ENCODE measurements at regions not wholly inside any gene's neighbourhood (a gene's known extent, or its start where the extent isn't known, plus 50 kb on each side); places are given as distances from the start of the nearest gene placed in this dataset.

GRCh38 chr2:234754126-234754525, 197.7 kb upstream of the SH3BP4 start:
- TF ChIP-seq, protein P1, sequence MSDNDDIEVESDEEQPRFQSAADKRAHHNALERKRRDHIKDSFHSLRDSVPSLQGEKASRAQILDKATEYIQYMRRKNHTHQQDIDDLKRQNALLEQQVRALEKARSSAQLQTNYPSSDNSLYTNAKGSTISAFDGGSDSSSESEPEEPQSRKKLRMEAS (IDR thresholded peaks at IDR 0.05) = peak; percentile 18; the same call in 1 of the 2 replicates
- TF ChIP-seq TEAD4 (IDR thresholded peaks at IDR 0.05) (peak; percentile 32; the same call in 1 of the 2 replicates), YY1 (IDR thresholded peaks at IDR 0.05; ENCODE audit: low read depth) (no peak), TCF12 (IDR thresholded peaks at IDR 0.05; ENCODE audit: low read depth) (no peak)

- TF ChIP-seq NFIC (IDR thresholded peaks at IDR 0.05) (no peak), TCF12 (IDR thresholded peaks at IDR 0.05; ENCODE audit: low read depth) (no peak), CEBPB (IDR thresholded peaks at IDR 0.05) (no peak), ZBTB7A (IDR thresholded peaks at IDR 0.05; ENCODE audit: low read depth) (no peak)
Measured at GRCh38 chr2:234753701-234754100, 198.1 kb upstream of the SH3BP4 start.

GRCh38 chr2:234752966-234753365, 198.9 kb upstream of the SH3BP4 start:
- no peak for TF ChIP-seq NFIC (IDR thresholded peaks at IDR 0.05)
- no peak for TF ChIP-seq CEBPB (IDR thresholded peaks at IDR 0.05)
- TF ChIP-seq TCF12 (IDR thresholded peaks at IDR 0.05; ENCODE audit: low read depth) = no peak
- TF ChIP-seq RAD21 (IDR thresholded peaks at IDR 0.05; ENCODE audit: low read depth) = no peak
- TF ChIP-seq FOXM1 (IDR thresholded peaks at IDR 0.05; ENCODE audit: borderline replicate concordance, low read depth) = no peak
- no peak for TF ChIP-seq USF1 (IDR thresholded peaks at IDR 0.05)
- TF ChIP-seq, protein P2, sequence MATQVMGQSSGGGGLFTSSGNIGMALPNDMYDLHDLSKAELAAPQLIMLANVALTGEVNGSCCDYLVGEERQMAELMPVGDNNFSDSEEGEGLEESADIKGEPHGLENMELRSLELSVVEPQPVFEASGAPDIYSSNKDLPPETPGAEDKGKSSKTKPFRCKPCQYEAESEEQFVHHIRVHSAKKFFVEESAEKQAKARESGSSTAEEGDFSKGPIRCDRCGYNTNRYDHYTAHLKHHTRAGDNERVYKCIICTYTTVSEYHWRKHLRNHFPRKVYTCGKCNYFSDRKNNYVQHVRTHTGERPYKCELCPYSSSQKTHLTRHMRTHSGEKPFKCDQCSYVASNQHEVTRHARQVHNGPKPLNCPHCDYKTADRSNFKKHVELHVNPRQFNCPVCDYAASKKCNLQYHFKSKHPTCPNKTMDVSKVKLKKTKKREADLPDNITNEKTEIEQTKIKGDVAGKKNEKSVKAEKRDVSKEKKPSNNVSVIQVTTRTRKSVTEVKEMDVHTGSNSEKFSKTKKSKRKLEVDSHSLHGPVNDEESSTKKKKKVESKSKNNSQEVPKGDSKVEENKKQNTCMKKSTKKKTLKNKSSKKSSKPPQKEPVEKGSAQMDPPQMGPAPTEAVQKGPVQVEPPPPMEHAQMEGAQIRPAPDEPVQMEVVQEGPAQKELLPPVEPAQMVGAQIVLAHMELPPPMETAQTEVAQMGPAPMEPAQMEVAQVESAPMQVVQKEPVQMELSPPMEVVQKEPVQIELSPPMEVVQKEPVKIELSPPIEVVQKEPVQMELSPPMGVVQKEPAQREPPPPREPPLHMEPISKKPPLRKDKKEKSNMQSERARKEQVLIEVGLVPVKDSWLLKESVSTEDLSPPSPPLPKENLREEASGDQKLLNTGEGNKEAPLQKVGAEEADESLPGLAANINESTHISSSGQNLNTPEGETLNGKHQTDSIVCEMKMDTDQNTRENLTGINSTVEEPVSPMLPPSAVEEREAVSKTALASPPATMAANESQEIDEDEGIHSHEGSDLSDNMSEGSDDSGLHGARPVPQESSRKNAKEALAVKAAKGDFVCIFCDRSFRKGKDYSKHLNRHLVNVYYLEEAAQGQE (IDR thresholded peaks at IDR 0.05; ENCODE audit: low read depth) = no peak

DNA sequence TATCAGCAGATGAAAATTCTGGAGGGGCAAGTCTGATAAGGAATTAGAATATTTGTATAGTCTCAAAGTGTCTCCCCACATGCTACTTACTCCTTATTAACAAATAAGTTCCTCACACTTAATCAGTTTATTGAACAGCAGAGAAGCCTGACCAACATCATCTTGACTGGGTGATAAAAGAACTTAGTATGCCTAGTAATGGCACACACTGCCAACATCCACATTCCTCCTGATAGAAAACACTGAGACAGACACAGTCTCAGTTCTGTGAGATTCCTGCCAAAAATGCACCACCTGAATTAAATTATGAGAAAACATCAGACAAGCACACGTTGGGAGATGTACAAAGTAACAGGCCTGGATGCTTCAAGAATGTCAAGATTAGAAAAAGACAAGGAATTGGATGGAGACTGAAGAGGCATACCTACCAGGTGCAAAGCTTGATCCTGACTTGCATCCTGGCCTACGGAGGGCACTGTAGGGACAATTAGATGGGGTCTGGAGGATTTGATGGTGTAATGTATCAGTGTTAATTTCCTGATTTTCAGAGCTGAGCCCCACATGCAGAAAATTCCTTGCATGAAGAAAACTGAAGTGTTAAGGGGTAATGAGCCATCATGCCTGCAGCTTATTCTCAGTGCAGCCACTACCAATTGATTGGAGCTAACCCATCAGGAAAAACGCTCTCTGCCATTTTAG, 200.4 kb upstream of the SH3BP4 start:
- TF ChIP-seq RAD21 (IDR thresholded peaks at IDR 0.05; ENCODE audit: low read depth) (peak; percentile 45), EGR1 (IDR thresholded peaks at IDR 0.05) (no peak)

- TF ChIP-seq ZBTB7A (IDR thresholded peaks at IDR 0.05; ENCODE audit: low read depth) (no peak), EP300 (IDR thresholded peaks at IDR 0.05; ENCODE audit: borderline replicate concordance) (no peak), USF1 (IDR thresholded peaks at IDR 0.05) (no peak), NFIC (IDR thresholded peaks at IDR 0.05) (no peak), TAF1 (IDR thresholded peaks at IDR 0.05; ENCODE audit: low read depth) (no peak), CEBPB (IDR thresholded peaks at IDR 0.05) (no peak), EGR1 (IDR thresholded peaks at IDR 0.05) (no peak), YY1 (IDR thresholded peaks at IDR 0.05; ENCODE audit: low read depth) (no peak), RAD21 (IDR thresholded peaks at IDR 0.05; ENCODE audit: low read depth) (no peak), CREB1 (IDR thresholded peaks at IDR 0.05; ENCODE audit: low read depth) (no peak), TEAD4 (IDR thresholded peaks at IDR 0.05) (no peak)
- TF ChIP-seq, protein P1 (IDR thresholded peaks at IDR 0.05) = no peak
- TF ChIP-seq, protein P2 (IDR thresholded peaks at IDR 0.05; ENCODE audit: low read depth) = no peak
Measured at GRCh38 chr2:234747833-234748559, 203.8 kb upstream of the SH3BP4 start.

GRCh38 chr2:234747032-234747431, 204.8 kb upstream of the SH3BP4 start:
- TF ChIP-seq, protein P2 (IDR thresholded peaks at IDR 0.05; ENCODE audit: low read depth) = no peak
- TF ChIP-seq TAF1 (IDR thresholded peaks at IDR 0.05; ENCODE audit: low read depth) (no peak), CREB1 (IDR thresholded peaks at IDR 0.05; ENCODE audit: low read depth) (no peak), NFIC (IDR thresholded peaks at IDR 0.05) (no peak), YY1 (IDR thresholded peaks at IDR 0.05; ENCODE audit: low read depth) (no peak), CEBPB (IDR thresholded peaks at IDR 0.05) (no peak), TEAD4 (IDR thresholded peaks at IDR 0.05) (no peak), ZBTB7A (IDR thresholded peaks at IDR 0.05; ENCODE audit: low read depth) (no peak), RAD21 (IDR thresholded peaks at IDR 0.05; ENCODE audit: low read depth) (no peak), EGR1 (IDR thresholded peaks at IDR 0.05) (no peak), TCF12 (IDR thresholded peaks at IDR 0.05; ENCODE audit: low read depth) (no peak), USF1 (IDR thresholded peaks at IDR 0.05) (no peak), FOXM1 (IDR thresholded peaks at IDR 0.05; ENCODE audit: borderline replicate concordance, low read depth) (no peak), EP300 (IDR thresholded peaks at IDR 0.05; ENCODE audit: borderline replicate concordance) (no peak)
- TF ChIP-seq, protein P1 (IDR thresholded peaks at IDR 0.05) = no peak
